GM19035 (cell line): ENCODE measurements at regions not wholly inside any gene's neighbourhood (a gene's known extent, or its start where the extent isn't known, plus 50 kb on each side); places are given as distances from the start of the nearest gene placed in this dataset.
"Not testable (repeated sequence)": the region's sequence is repeated elsewhere in the genome, so short reads cannot be mapped to it uniquely, and the experiment has no call there.

Experiments used
- ATAC-seq: cut with Tn5 transposase; IDR thresholded peaks from one replicate; pipeline ENCODE4 v1.9.1; 2021; ENCODE audit not compliant: unreplicated experiment

GRCh38 chr3:99586701-99587100 is 51.7 kb upstream of the COL8A1 start:
- no peak for ATAC-seq

DNA sequence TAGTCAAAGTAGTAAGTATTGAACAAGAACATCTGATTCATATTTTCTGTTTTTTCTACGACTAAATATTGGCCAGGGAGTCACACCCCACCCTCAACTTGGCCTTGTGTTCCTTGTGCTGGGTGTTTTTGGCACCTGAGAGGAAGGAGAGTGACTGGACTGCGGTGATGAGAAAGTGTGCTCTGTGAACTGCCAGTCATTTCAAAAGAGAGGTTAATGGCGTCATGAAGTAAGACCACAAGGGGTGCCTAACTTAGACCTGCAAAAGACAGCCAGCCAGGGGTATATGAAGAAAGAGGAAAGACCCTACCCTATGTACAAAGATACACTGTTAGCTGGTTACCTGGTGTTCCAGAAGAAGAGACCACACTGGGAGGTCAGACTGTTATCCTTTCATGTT is 58.4 kb upstream of the COL8A1 start:
- ATAC-seq, result no peak

GRCh38 chr3:99579246-99579645 is 59.1 kb upstream of the COL8A1 start:
- ATAC-seq, result no peak

DNA sequence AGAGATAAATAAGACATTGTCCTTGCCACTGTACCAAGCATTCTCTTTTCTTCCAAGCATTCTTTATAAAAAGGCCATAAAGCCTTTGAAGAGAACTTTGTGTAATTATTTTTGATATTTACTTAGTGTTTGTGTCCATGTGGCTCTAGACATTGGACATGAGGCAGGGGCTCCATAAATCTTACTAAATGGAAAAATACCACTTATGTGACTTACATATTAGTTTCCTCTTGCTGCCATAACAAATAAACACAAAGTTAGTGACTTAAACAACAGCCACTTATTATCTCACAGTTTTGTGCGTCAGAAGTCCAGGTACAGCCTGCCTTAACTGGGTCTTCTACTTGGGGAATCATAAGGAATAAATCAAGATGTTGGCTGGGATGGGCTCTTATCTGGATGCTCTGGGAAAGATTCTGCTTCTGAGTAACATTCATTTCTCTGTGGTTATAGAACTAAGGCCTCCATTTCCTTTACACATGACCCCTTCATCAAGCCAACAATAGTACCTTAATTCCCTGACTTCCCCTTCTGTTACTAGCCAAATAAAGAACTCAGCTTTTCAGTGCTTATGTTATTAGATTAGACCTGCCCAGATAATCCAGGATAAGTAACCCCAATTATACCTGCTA is 59.9 kb upstream of the COL8A1 start:
- ATAC-seq, result no peak

GRCh38 chr3:99576904-99577559 is 61.4 kb upstream of the COL8A1 start:
- ATAC-seq, result no peak

DNA sequence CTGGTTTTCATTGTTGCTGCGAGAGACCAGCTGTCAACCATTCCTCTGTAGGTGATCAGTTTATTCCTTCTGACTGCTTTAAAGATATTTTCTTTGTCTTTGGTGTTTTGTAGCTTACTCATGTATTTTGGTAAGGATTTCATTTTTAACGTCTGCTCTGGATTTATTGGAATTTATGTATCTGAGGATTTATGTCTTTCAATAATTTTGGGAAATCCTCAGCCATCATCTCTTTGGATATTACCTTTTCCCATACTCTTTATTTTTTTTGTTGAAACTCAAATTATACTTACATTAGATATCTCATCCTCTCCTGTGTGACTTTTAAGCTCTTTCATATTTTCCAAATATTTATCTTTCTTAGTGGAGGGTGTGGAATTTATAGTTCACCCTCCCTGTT is 62.7 kb upstream of the COL8A1 start:
- ATAC-seq, result no peak

- no peak for ATAC-seq
Measured at GRCh38 chr3:99570061-99570460, 68.3 kb upstream of the COL8A1 start.

- ATAC-seq, result no peak
Measured at GRCh38 chr3:99568663-99569335, 69.6 kb upstream of the COL8A1 start.

DNA sequence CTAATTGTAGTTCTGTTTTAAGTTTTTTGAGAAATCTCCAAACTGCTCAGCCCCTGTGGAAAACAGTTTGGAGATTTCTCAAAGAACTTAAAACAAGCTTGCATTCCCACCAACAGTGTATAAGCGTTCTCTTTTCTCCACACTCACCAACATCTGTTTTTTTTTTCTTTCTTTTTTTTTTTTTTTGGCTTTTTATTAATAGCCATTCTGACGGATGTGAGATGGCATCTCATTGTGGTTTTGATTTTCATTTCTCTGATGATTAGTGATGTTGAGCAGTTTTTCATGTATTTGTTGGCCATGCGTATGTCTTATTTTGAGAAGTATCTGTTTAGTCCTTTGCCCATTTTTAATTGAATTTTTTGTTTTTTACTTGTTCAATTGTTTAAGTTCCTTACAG is 73.1 kb upstream of the COL8A1 start:
- ATAC-seq, result no peak

GRCh38 chr3:99562990-99563607 is 75.3 kb upstream of the COL8A1 start:
- ATAC-seq, result no peak

- ATAC-seq, result no peak
Measured at GRCh38 chr3:99562138-99562537, 76.3 kb upstream of the COL8A1 start.

DNA sequence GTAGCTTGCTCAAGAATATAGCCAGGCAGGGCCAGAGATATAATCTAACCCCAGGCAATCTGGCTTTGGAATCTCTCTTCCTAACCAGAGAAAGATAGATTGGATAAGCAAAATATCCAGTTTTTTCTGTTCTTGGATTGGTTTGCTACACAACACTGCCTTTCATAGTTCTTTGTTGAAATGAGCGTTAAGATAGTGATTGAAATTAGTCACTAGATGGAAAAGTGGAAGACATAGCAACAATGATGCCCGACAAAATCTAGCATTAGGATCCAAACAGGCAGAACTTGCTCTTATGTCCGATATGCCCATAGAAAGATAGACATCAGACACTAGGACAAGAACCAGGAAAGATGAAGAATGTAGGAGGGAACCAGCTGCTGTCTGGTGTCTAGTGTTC is 77.3 kb upstream of the COL8A1 start:
- no peak for ATAC-seq

DNA sequence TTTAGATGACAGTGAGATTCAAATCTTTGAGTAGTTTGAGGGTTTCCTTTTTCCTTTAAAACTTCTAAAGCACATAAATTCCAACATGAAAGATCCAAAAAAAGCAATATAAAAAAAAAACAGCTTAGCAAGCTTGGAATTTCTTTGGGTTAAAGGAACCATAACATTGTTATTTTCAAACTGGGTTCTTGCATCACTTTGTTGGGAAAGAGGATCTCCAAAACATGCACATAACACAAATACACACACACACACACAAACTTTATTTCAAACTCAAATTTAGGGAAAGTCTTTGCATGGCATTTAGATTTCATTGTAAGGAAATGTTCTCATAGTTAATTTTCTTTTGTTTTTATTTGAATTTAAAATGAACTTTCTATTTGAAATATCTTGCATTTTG is 79.2 kb upstream of the COL8A1 start:
- ATAC-seq, result no peak

GRCh38 chr3:99555885-99556284 is 82.5 kb upstream of the COL8A1 start:
- ATAC-seq, result not testable (repeated sequence)

DNA sequence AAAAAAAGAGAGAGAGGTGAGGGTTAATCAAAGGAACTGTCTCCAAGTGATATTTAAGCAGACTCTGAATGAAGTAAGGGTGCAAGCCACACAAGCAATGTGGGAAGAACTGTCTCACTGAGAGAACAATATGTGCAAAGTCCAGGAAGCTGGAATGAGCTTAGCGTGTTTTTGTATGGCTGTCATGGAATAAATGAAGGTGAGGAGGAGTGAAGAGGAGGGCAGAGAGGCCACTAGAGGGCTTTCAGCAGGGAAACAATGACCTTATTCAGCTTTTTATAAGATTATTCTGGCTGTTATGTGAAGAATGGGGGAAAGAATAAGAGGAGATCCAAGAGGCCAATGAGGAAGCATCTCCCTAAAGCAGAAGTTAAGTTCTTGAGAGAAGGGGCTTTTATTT is 86.9 kb upstream of the COL8A1 start:
- no peak for ATAC-seq

- ATAC-seq, result no peak
Measured at GRCh38 chr3:99549957-99550603, 88.3 kb upstream of the COL8A1 start.

DNA sequence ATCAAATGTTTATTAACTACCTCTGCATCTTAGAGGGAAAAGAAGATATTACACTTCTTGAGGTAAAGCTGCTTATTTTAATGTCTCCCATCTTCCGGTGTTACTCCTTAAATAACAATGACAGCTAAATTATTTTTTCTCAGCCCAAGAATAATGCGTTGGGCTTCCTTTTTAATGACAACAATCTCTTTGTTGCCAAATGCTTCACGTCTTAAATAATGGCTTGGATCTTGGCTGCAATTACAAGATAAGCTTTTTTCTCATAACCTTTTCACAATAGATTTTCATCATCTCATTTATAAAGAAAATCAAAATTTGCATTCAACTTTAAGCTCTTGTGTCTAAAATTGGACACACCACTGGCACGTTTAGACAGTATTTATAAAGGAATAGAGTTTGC is 89.2 kb upstream of the COL8A1 start:
- no peak for ATAC-seq

DNA sequence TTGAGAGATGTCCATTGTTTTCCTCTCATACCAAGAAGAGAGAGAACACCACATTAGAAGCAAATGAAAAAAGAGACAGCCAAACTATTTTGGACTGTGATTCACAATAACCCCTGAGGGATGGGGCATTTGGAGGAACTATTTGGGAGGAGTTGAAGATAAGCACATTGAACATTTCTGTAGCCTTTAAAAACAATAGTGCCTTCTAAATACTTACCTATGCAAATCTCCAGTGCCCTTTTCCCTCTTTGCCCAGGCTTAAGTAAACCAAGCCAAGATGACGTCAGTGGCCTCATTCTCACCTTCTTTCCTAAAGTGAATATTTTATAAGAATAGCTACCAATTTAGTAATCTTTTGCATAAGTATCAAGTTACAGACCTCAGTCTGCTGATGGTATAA is 89.7 kb upstream of the COL8A1 start:
- no peak for ATAC-seq

- no peak for ATAC-seq
Measured at GRCh38 chr3:99545941-99546580, 92.3 kb upstream of the COL8A1 start.

DNA sequence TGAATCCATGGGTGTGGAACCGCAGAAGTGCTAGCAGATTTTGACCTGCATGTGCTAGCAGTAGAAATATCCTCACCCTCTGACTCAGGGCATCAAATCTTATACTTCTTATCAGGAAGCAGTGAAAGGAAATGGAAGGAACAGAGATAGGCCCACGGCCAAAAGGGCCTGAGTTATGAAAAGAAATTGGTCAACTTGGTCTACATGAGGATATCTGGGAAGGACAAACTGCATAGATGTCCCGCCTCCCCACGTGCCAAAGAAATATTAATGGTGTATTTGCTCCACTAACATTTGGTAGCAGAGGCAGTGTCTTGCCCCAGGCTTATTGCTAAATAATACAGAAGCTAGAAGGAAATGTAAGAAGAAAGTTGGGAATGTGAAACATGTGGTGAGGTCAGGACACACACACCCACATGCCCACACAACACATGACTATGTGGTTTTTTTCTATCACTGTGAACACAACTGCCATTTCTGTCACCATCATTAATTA is 93.6 kb upstream of the COL8A1 start:
- no peak for ATAC-seq

GRCh38 chr3:99543796-99544195 is 94.6 kb upstream of the COL8A1 start:
- no peak for ATAC-seq
